ENCODE measurements at regions not wholly inside any gene's neighbourhood (a gene's known extent, or its start where the extent isn't known, plus 50 kb on each side); places are given as distances from the start of the nearest gene placed in this dataset.

DNA sequence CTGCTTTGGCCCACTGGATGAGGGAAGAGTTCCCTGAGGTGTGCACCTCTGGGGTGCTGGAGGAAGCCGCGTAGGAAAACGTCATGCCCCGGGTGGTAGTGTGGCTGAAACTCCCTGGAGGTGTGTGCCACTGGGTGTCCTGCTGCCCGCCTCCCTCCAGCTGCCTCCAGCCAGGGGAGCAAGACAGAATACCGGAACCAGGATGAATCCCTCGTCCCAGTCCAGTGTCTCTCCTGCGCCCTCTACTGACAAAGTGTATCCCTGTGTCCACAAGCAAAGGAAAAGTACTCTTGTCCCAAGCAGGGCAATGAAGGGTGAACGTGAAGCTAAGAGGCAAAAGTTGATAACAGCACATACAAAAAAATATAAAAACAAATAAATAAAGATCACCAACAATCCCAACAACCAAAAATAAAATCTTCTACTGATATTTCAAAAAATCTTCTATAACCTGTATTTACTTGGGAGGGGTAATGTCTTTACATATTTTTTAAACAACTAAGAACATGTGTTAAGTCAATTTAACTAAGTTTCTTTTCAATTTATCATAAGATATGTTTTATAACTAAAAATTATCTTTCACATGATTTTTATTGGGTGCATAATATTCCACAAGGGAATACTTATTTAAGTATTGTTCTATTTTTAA, 437.6 kb downstream of the MAFB start:
- Histone ChIP-seq H3K4me1 (replicated peaks) (no peaks in the 10 kb centered on the region), H3K4me3 (no peak overlapping the region), H3K27ac (no peak overlapping the region), H3K27me3 (replicated peaks) (no peaks in the 10 kb centered on the region), H3K9me3 (replicated peaks) (no peaks in the 10 kb centered on the region), H3K36me3 (no peaks in the 10 kb centered on the region)
- peak; percentile 16 to 48 for DNase-seq (ENCODE audit: low read depth in 1 of 2, low spot score in 2 of 2)

GRCh38 chr20:40249805-40250204, 439.2 kb downstream of the MAFB start:
- H3K27ac ChIP-seq: no peak overlapping the region
- no peak overlapping the region for H3K4me3 ChIP-seq
- no peaks in the 10 kb centered on the region for H3K4me1 ChIP-seq (replicated peaks)
- DNase-seq (ENCODE audit: low read depth in 1 of 2, low spot score in 2 of 2): no peak
- no peaks in the 10 kb centered on the region for H3K36me3 ChIP-seq
- 0 out of 2 replicates have a peak, but pooled peaks cover 4% of the 10 kb centered on the region for H3K27me3 ChIP-seq (replicated peaks)
- H3K9me3 ChIP-seq (replicated peaks): no peaks in the 10 kb centered on the region

DNA sequence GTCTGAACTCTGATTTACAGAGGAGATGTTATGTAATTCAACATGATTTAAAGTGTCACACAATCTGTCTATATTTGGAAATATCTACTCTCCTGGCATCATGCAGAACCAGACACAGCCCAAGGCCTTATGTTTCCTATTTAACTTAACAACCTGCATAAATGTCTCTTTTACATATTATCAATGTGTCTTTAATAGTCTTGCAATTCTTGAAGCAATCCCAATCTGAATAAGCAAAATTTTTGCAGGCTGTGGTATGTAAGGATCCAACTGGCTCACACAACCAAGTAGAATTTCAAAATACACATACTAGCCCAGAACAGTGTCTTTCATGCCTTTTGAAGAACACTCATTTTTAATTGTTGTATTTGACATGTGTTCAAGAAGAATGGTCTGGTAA, 443.2 kb downstream of the MAFB start:
- no peaks in the 10 kb centered on the region; the same call in 1 of the 2 replicates for H3K9me3 ChIP-seq (replicated peaks)
- no peaks in the 10 kb centered on the region for H3K4me1 ChIP-seq (replicated peaks)
- H3K36me3 ChIP-seq: no peaks in the 10 kb centered on the region
- H3K27ac ChIP-seq: no peak overlapping the region
- no peak for DNase-seq (ENCODE audit: low read depth in 1 of 2, low spot score in 2 of 2)
- H3K4me3 ChIP-seq: no peak overlapping the region
- H3K27me3 ChIP-seq (replicated peaks): peaks cover 13% of the 10 kb centered on the region; the same call in 1 of the 2 replicates

DNA sequence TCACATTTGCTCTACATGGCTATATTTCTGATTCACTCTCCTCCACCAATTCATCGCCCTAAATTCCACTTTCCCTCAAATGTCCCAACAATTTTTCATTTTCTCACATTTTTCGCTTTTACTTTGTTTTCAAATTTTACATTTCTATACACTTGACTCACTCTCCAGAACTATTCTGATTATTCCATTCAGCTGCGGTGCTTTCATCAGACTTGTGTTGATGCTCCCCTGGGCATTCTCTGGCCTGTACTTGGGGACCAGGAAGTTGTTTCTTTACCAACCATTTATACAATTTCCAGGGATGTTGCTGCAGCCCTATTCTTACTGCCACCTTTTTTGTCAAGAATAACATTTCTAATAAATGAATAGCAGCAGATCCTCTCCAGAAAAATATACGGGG, 444.8 kb downstream of the MAFB start:
- no peaks in the 10 kb centered on the region for H3K36me3 ChIP-seq
- no peaks in the 10 kb centered on the region; the same call in 1 of the 2 replicates for H3K9me3 ChIP-seq (replicated peaks)
- no peak for DNase-seq (ENCODE audit: low read depth in 1 of 2, low spot score in 2 of 2)
- no peak overlapping the region for H3K27ac ChIP-seq
- peaks cover 13% of the 10 kb centered on the region; the same call in 1 of the 2 replicates for H3K27me3 ChIP-seq (replicated peaks)
- no peaks in the 10 kb centered on the region for H3K4me1 ChIP-seq (replicated peaks)
- no peak overlapping the region for H3K4me3 ChIP-seq

DNA sequence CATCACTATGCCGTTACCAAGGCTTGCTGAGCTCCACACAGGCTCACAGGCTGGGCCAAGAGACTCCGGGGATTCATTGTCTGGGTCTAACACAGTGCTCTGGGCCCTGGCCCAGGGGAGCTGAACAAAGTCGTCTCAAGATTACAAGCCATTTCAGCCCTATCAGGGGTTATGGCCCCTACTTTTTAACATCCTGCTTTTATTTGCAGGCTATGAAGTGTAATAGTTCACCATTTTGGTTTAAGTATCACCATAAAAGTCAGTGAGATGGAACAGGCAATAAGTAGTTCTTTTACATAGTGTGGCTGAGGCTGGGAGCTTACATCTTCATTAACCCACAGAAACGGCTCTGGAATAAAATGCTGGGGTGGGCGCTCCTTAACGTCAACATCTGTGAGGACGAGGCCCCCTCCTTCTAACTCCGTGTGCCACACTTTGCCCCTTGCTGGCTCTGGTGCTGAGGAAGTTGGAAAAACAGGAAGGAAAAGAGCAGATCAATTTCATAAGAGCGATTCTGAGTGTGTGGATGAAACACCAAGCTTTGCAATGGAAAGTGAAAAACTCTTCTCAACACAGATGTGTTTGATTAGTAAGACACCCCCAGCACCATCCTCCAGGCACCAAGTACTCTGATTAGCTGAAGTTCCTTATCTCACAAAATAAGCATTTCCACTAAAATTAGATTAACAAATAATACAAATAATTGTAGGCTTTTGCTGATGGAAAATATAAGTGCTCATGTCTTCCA, 447.3 kb downstream of the MAFB start:
- no peak for DNase-seq (ENCODE audit: low read depth in 1 of 2, low spot score in 2 of 2)
- no peaks in the 10 kb centered on the region; the same call in 1 of the 2 replicates for H3K9me3 ChIP-seq (replicated peaks)
- peaks cover 13% of the 10 kb centered on the region; the same call in 1 of the 2 replicates for H3K27me3 ChIP-seq (replicated peaks)
- no peaks in the 10 kb centered on the region for H3K4me1 ChIP-seq (replicated peaks)
- no peak overlapping the region for H3K27ac ChIP-seq
- H3K36me3 ChIP-seq: no peaks in the 10 kb centered on the region
- no peak overlapping the region for H3K4me3 ChIP-seq

DNA sequence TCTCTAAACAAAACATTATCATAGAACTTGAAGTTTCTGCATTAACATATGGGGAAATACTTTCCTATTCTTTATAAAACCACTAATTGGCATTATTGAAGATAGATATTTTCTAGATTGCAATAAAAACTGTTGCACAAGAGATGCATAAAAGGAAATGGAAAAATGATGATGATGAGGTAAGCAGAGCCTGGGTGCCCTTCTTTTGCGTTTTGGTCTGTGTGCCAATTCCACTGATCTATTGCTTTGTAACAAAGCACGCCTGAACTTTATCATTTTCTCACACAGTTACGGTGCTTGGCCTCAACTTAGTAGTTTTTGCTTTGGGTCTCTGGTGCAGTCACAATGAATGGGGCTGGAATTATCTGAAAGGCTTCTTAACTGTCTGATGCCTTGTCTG, 450.5 kb downstream of the MAFB start:
- Histone ChIP-seq H3K4me3 (no peak overlapping the region), H3K27ac (no peak overlapping the region), H3K9me3 (replicated peaks) (no peaks in the 10 kb centered on the region; the same call in 1 of the 2 replicates), H3K27me3 (replicated peaks) (peaks cover 3% of the 10 kb centered on the region; the same call in 1 of the 2 replicates), H3K36me3 (no peaks in the 10 kb centered on the region), H3K4me1 (replicated peaks) (no peaks in the 10 kb centered on the region)
- DNase-seq (ENCODE audit: low read depth in 1 of 2, low spot score in 2 of 2): no peak

GRCh38 chr20:40234593-40234992, 454.4 kb downstream of the MAFB start:
- Histone ChIP-seq H3K4me3 (no peak overlapping the region), H3K27ac (no peak overlapping the region), H3K27me3 (replicated peaks) (no peaks in the 10 kb centered on the region; the same call in 1 of the 2 replicates), H3K36me3 (no peaks in the 10 kb centered on the region), H3K9me3 (replicated peaks) (no peaks in the 10 kb centered on the region), H3K4me1 (replicated peaks) (no peaks in the 10 kb centered on the region)
- no peak for DNase-seq (ENCODE audit: low read depth in 1 of 2, low spot score in 2 of 2)

DNA sequence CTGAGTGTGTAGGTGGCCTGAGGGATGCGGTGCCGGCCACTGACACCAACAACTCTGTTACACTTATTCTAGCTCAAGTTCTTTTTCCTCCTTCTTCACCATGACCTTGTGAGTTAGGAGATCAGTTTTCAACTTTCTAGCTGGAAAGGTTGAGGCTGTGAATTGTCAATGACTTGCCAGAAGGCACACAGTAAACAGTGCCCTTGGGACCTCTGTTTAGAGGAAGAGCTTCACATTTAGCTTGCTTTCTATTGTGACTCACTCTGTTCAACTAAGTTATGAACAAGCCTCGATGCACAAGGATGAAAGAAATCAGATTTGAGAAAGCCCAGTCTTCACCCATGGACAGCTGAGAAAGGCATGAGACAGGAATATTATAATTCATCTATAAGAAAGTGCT, 455.6 kb downstream of the MAFB start:
- no peaks in the 10 kb centered on the region for H3K4me1 ChIP-seq (replicated peaks)
- no peaks in the 10 kb centered on the region for H3K27me3 ChIP-seq (replicated peaks)
- H3K27ac ChIP-seq: no peak overlapping the region
- H3K9me3 ChIP-seq (replicated peaks): no peaks in the 10 kb centered on the region
- no peaks in the 10 kb centered on the region for H3K36me3 ChIP-seq
- DNase-seq (ENCODE audit: low read depth in 1 of 2, low spot score in 2 of 2): no peak
- no peak overlapping the region for H3K4me3 ChIP-seq

DNA sequence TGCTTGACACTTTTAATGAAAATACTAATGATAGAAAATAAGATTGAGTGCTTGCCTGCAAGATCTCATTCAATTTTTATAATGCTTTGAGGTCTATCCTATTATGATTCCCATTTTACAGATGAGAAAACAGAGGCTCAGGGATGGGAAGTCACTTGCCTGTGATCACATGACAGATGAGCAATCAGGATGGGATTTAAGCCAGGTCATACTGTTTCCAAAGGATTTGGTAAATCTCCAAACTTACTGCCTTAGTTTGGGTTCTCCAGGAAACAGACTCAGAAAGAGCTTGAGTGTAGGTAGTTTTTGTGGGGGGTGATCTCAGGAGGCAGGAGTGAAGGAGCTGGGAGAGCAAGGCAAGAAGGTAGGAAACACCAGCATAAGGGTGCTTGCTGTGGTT, 456.3 kb downstream of the MAFB start:
- Histone ChIP-seq H3K4me1 (replicated peaks) (no peaks in the 10 kb centered on the region), H3K36me3 (no peaks in the 10 kb centered on the region), H3K27me3 (replicated peaks) (no peaks in the 10 kb centered on the region), H3K4me3 (no peak overlapping the region), H3K27ac (no peak overlapping the region), H3K9me3 (replicated peaks) (no peaks in the 10 kb centered on the region)
- no peak for DNase-seq (ENCODE audit: low read depth in 1 of 2, low spot score in 2 of 2)

DNA sequence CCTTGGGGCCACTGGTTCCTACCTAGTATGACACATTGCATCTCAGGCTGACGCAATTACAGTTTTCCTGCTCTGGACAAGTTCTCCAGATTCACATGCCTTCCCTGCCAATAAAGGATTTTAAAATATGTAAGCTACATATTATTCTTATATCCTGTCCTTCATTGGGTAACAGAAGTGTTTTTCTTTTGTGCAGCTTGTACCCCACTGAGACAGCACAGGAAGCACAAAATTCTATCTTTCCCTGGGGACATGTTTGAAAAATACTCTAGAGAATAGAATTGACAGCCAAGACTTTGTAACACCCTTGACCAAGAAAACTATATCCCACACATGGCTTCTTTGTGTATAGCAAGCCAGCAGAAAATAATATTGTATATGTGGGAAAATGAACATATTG, 456.8 kb downstream of the MAFB start:
- Histone ChIP-seq H3K4me1 (replicated peaks) (no peaks in the 10 kb centered on the region), H3K36me3 (no peaks in the 10 kb centered on the region), H3K4me3 (no peak overlapping the region), H3K9me3 (replicated peaks) (no peaks in the 10 kb centered on the region), H3K27me3 (replicated peaks) (no peaks in the 10 kb centered on the region), H3K27ac (no peak overlapping the region)
- DNase-seq (ENCODE audit: low read depth in 1 of 2, low spot score in 2 of 2): no peak

DNA sequence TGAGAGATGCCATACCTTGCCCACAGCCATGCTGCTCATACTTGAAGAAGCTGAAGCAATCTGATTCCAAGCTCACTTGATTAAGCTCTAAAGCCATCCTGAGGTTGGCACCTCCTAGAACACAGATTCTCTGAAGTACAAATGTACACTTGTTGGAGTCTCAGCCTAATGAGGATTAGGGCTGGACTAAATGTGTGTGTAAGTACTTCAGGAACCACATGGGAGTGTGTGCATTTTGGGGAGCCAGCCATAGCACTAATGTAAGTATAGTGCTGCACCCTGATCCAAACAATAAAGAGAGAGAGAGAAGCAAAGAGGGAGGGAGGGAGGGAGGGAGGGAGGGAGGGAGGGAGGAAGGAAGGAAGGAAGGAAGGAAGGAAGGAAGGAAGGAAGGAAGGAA, 458.6 kb downstream of the MAFB start:
- H3K27ac ChIP-seq: no peak overlapping the region

GRCh38 chr20:40225596-40225995, 463.4 kb downstream of the MAFB start:
- H3K4me1 ChIP-seq (replicated peaks): no peaks in the 10 kb centered on the region
- no peak overlapping the region for H3K4me3 ChIP-seq

More for the DNA sequence above, 458.6 kb downstream of the MAFB start:
- H3K4me1 ChIP-seq (replicated peaks): no peaks in the 10 kb centered on the region
- no peak for DNase-seq (ENCODE audit: low read depth in 1 of 2, low spot score in 2 of 2)
- H3K27me3 ChIP-seq (replicated peaks): no peaks in the 10 kb centered on the region
- H3K36me3 ChIP-seq: no peaks in the 10 kb centered on the region
- no peak overlapping the region for H3K4me3 ChIP-seq
- no peaks in the 10 kb centered on the region for H3K9me3 ChIP-seq (replicated peaks)

DNA sequence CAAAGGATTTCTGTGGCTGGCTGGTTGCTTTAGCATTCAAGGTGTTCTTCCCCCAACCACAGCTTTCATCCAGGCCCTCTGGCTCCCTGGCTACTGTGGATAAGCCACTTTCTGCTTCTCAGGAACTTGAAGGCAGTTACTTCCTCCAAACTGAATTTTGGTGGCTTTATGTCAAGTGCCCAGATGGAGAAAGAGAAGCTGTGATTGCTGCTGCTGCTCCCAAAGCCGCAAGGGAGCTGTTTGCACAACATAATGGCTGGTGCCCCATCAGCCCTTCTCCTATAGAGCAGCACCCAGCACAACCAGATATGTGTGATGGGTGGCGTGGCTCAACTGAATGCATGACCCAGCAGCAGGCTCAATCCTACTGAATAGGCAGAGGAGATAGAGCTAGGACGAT, 465.2 kb downstream of the MAFB start:
- H3K4me3 ChIP-seq: no peak overlapping the region
- no peaks in the 10 kb centered on the region for H3K9me3 ChIP-seq (replicated peaks)
- DNase-seq (ENCODE audit: low read depth in 1 of 2, low spot score in 2 of 2): no peak
- no peaks in the 10 kb centered on the region for H3K36me3 ChIP-seq
- H3K4me1 ChIP-seq (replicated peaks): no peaks in the 10 kb centered on the region
- H3K27me3 ChIP-seq (replicated peaks): no peaks in the 10 kb centered on the region
- H3K27ac ChIP-seq: no peak overlapping the region

More at GRCh38 chr20:40225596-40225995, 463.4 kb downstream of the MAFB start:
- Histone ChIP-seq H3K27me3 (replicated peaks) (no peaks in the 10 kb centered on the region), H3K9me3 (replicated peaks) (no peaks in the 10 kb centered on the region), H3K36me3 (no peaks in the 10 kb centered on the region), H3K27ac (no peak overlapping the region)
- DNase-seq (ENCODE audit: low read depth in 1 of 2, low spot score in 2 of 2): no peak

- no peak for DNase-seq (ENCODE audit: low read depth in 1 of 2, low spot score in 2 of 2)
- H3K36me3 ChIP-seq: no peaks in the 10 kb centered on the region
- H3K27ac ChIP-seq: no peak overlapping the region
- no peaks in the 10 kb centered on the region for H3K4me1 ChIP-seq (replicated peaks)
- H3K9me3 ChIP-seq (replicated peaks): no peaks in the 10 kb centered on the region
- H3K27me3 ChIP-seq (replicated peaks): no peaks in the 10 kb centered on the region
- H3K4me3 ChIP-seq: no peak overlapping the region
These were observed 470.1 kb downstream of the MAFB start for GRCh38 chr20:40218971-40219370.
